SU-DHL-6 (cell line): ENCODE measurements at regions not wholly inside any gene's neighbourhood (a gene's known extent, or its start where the extent isn't known, plus 50 kb on each side); places are given as distances from the start of the nearest gene placed in this dataset.

Experiments used
- CTCF ChIP-seq: fragments of 200-600 bp; sonication (generic); IDR thresholded peaks from one replicate; pipeline ENCODE4 v1.5.1; 2017; ENCODE audit warnings: antibody characterized with exemption, mild to moderate bottlenecking, low read length, moderate library complexity; ENCODE audit not compliant: insufficient read depth, poor library complexity, severe bottlenecking
- EZH2phosphoT487 ChIP-seq: fragments of 200-600 bp; sonication (generic), shearing (Covaris generic); conservative IDR thresholded peaks from 2 replicates; pipeline ENCODE4 v1.6.1; 2018; ENCODE audit warnings: mild to moderate bottlenecking, antibody characterized with exemption, low read length, moderate library complexity, mixed read lengths

- TF ChIP-seq CTCF, result no peak
- TF ChIP-seq EZH2phosphoT487, result no peak
These were observed 723.1 kb downstream of the TMEM182 start for GRCh38 chr2:103484906-103485305.
